Transverse colon (tissue), 4 donors: ENCODE measurements at regions not wholly inside any gene's neighbourhood (a gene's known extent, or its start where the extent isn't known, plus 50 kb on each side); places are given as distances from the start of the nearest gene placed in this dataset.

Source experiments
- DNase-seq: peaks from one replicate; pipeline ENCODE4 v3.0.0-alpha.2; 2019
- H3K27ac ChIP-seq, 4 donors: fragments of 200-600 bp; sonication (generic); 2 replicates each; pipeline ENCODE4 v1.5.1; 2016 to 2018; ENCODE audit warnings: inconsistent platforms in 4 of 4
- H3K27me3 ChIP-seq: fragments of 200-600 bp; sonication (generic); 2 replicates; pipeline ENCODE4 v1.5.1; 2017; ENCODE audit warnings: inconsistent platforms
- H3K36me3 ChIP-seq, 4 donors: fragments of 200-600 bp; sonication (generic); 2 replicates each; pipeline ENCODE4 v1.5.1; 2017 to 2019; ENCODE audit warnings: inconsistent platforms in 4 of 4
- H3K4me1 ChIP-seq, 4 donors: fragments of 200-600 bp; sonication (generic); 2 replicates each; pipeline ENCODE4 v1.5.1; 2017 to 2020; ENCODE audit warnings: inconsistent platforms in 4 of 4
- H3K4me3 ChIP-seq, 4 donors: fragments of 200-600 bp; sonication (generic); 1 replicate in 1 of 4; 2 replicates in 3 of 4; pipeline versions ENCODE4 v1.5.1 to v1.6.1; 2017 to 2019; ENCODE audit warnings: inconsistent platforms in 4 of 4
- H3K9me3 ChIP-seq, 2 donors: fragments of 200-600 bp; sonication (generic); 2 replicates each; pipeline ENCODE4 v1.5.1; 2017 to 2019; ENCODE audit warnings: inconsistent platforms in 2 of 2
- CTCF ChIP-seq, 5 experiments: fragments of 200-600 bp in 3 of 5; fragments of 450-650 bp in 2 of 5; sonication (generic) in 3 of 5; IDR thresholded peaks; 1 replicate in 2 of 5; 2 replicates in 3 of 5; pipeline ENCODE4 v1.5.1; 2016 to 2017; ENCODE audit warnings: antibody characterized with exemption in 5 of 5, inconsistent platforms in 3 of 5, mild to moderate bottlenecking in 2 of 5, moderate library complexity in 1 of 5
- EP300 ChIP-seq: sonication (generic); formaldehyde crosslinking; IDR thresholded peaks from one replicate; pipeline ENCODE4 v1.6.1; 2017; ENCODE audit warnings: antibody characterized with exemption, low read depth
- POLR2A ChIP-seq: fragments of 450-650 bp; IDR thresholded peaks from one replicate; pipeline ENCODE4 v1.6.1; 2016; ENCODE audit warnings: antibody characterized with exemption, mild to moderate bottlenecking, moderate library complexity
- POLR2AphosphoS5 ChIP-seq, 3 donors: sonication (generic); formaldehyde crosslinking; IDR thresholded peaks; one replicate each; pipeline ENCODE4 v1.6.1; 2016; ENCODE audit warnings: antibody characterized with exemption in 3 of 3
- WGBS, 2 donors: methylation state at CpG; one replicate each; pipeline ENCODE4 v1.1.5; 2018; ENCODE audit warnings: low coverage in 1 of 2; 5-methylcytosine and 5-hydroxymethylcytosine counted together
- in situ Hi-C, 4 donors: fragments of 200-750 bp; cut with MboI; loops; one replicate each; pipeline versions ENCODE4 v1.15.0 to v1.15.1; 2017; ENCODE audit warnings: low sequenced_read_pairs in 3 of 4, low pct_ligation_motif_present in 1 of 4, low pct_unique_long_range_greater_than_20kb in 1 of 4
- intact Hi-C: fragments of 100-400 bp; cut with DNase I; formaldehyde crosslinking; loops from one replicate; pipeline ENCODE4 v1.15.1; 2023; ENCODE audit warnings: low total_unique reads

- Histone ChIP-seq H3K4me1 (no peaks in the 10 kb centered on the region), H3K27me3 (peaks cover 16% of the 10 kb centered on the region), H3K9me3 (no peaks in the 10 kb centered on the region), H3K4me3 (no peak overlapping the region), H3K27ac (no peak overlapping the region), H3K36me3 (no peaks in the 10 kb centered on the region)
- DNase-seq = no peak
- in situ Hi-C loops = no loop called here
- TF ChIP-seq CTCF (IDR thresholded peaks at IDR 0.05) = no peak
- TF ChIP-seq POLR2A = no peak
- TF ChIP-seq EP300 = no peak
- no peak for TF ChIP-seq POLR2AphosphoS5 (IDR thresholded peaks at IDR 0.05)
- 66% methylated on average over 10 of the region's 10 CpGs; no CpG with 5 or more reads in 1 of the 2 donors for WGBS, 2 donors
- intact Hi-C loops = no loop called here
These were observed 401.2 kb downstream of the MATN1 start for GRCh38 chr1:30321996-30322858.

GRCh38 chr1:30321246-30321910 lies 402.0 kb downstream of the MATN1 start:
- no peak for TF ChIP-seq POLR2A
- TF ChIP-seq EP300 = no peak
- TF ChIP-seq CTCF (IDR thresholded peaks at IDR 0.05) = no peak
- TF ChIP-seq POLR2AphosphoS5 (IDR thresholded peaks at IDR 0.05) = no peak
- in situ Hi-C loops (no loop called here), intact Hi-C loops (no loop called here)
- Histone ChIP-seq H3K9me3 (no peaks in the 10 kb centered on the region), H3K4me1 (no peaks in the 10 kb centered on the region), H3K27me3 (peaks cover 18% of the 10 kb centered on the region), H3K27ac (no peak overlapping the region), H3K36me3 (no peaks in the 10 kb centered on the region), H3K4me3 (no peak overlapping the region)
- 50 to 56% methylated on average over 2 to 13 of the region's 13 CpGs for WGBS, 2 donors
- no peak for DNase-seq

GRCh38 chr1:30320581-30320890 lies 402.8 kb downstream of the MATN1 start:
- Histone ChIP-seq H3K27me3 (peaks cover 27% of the 10 kb centered on the region), H3K36me3 (no peaks in the 10 kb centered on the region), H3K9me3 (no peaks in the 10 kb centered on the region), H3K4me3 (no peak overlapping the region), H3K27ac (no peak overlapping the region), H3K4me1 (no peaks in the 10 kb centered on the region)
- intact Hi-C loops = no loop called here
- DNase-seq = no peak
- in situ Hi-C loops = no loop called here
- TF ChIP-seq CTCF (IDR thresholded peaks at IDR 0.05) (no peak), POLR2AphosphoS5 (IDR thresholded peaks at IDR 0.05) (no peak)
- WGBS, 2 donors = 46% methylated on average over 2 of the region's 2 CpGs; no CpG with 5 or more reads in 1 of the 2 donors

GRCh38 chr1:30319765-30320580 lies 403.4 kb downstream of the MATN1 start:
- Histone ChIP-seq H3K27ac (no peak overlapping the region), H3K36me3 (no peaks in the 10 kb centered on the region), H3K4me1 (no peaks in the 10 kb centered on the region), H3K27me3 (peaks cover 32% of the 10 kb centered on the region), H3K9me3 (no peaks in the 10 kb centered on the region), H3K4me3 (no peak overlapping the region)
- TF ChIP-seq POLR2A (no peak), EP300 (no peak), CTCF (IDR thresholded peaks at IDR 0.05) (no peak), POLR2AphosphoS5 (IDR thresholded peaks at IDR 0.05) (no peak)
- intact Hi-C loops (no loop called here), in situ Hi-C loops (no loop called here)
- no peak for DNase-seq
- 67% methylated on average over 11 of the region's 11 CpGs; no CpG with 5 or more reads in 1 of the 2 donors for whole genome bisulfite sequencing, 2 donors
